ENCODE measurements at regions not wholly inside any gene's neighbourhood (a gene's known extent, or its start where the extent isn't known, plus 50 kb on each side); places are given as distances from the start of the nearest gene placed in this dataset.

DNA sequence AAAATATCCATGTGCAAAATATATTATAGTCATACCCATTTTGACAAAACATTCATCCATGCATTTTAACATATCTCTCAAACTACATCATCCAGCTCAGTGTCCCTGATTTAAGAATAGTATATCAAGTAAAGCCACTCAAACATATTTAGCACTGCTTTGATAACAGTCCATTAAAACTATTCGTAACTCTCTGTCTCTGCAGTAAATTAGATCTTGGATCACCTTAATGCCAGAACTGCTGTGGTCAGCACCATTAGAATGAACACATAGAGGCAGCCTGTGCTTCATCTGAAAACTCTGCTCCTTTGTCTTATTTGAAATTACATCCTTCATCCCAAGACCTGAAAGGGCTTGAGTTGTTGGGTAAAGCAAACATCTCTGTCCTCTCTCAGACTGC lies 234.0 kb downstream of the MBD2 start:
- Histone ChIP-seq H3K4me1 (ENCODE audit: insufficient read depth, low read length) (no peaks in the 10 kb centered on the region), H4K20me1 (ENCODE audit: control insufficient read depth, insufficient read depth, insufficient read length) (no peaks in the 10 kb centered on the region), H3K14ac (ENCODE audit: insufficient read depth, low read length) (no peak overlapping the region), H3K27me3 (ENCODE audit: insufficient read depth, low read length) (no peaks in the 10 kb centered on the region), H3K23ac (ENCODE audit: insufficient read length, low read depth, low read length) (no peak overlapping the region), H3K4ac (ENCODE audit: low read depth, low read length) (no peak overlapping the region), H3K56ac (ENCODE audit: insufficient read length, low read depth, low read length) (no peak overlapping the region), H2BK15ac (ENCODE audit: low read depth, low read length) (no peak overlapping the region), H3K9me3 (ENCODE audit: control insufficient read depth, low read depth, low read length) (no peaks in the 10 kb centered on the region), H2BK120ac (ENCODE audit: low read depth, low read length, poor library complexity, severe bottlenecking) (no peak overlapping the region), H2AFZ (ENCODE audit: low read length) (no peak overlapping the region), H3K4me2 (ENCODE audit: insufficient read depth, insufficient read length, low read length) (no peak overlapping the region), H4K5ac (ENCODE audit: insufficient read length, low read depth, low read length) (no peak overlapping the region), H3K79me1 (ENCODE audit: insufficient read depth, low read depth, low read length, poor library complexity, severe bottlenecking) (no peaks in the 10 kb centered on the region), H3K9ac (ENCODE audit: extremely low read depth, insufficient read length, low read length) (no peak overlapping the region), H2AK5ac (ENCODE audit: insufficient read length, low read length) (no peak overlapping the region), H2BK5ac (ENCODE audit: insufficient read length, low read length) (no peak overlapping the region), H3K18ac (ENCODE audit: insufficient read length, low read depth, low read length) (no peak overlapping the region), H3K23me2 (ENCODE audit: insufficient read length, low read depth, low read length, poor library complexity, severe bottlenecking) (no peaks in the 10 kb centered on the region), H4K8ac (replicated peaks; ENCODE audit: insufficient read length, low read depth, low read length) (no peak overlapping the region), H3K27ac (ENCODE audit: insufficient read length, low read depth, low read length) (no peak overlapping the region), H3K79me2 (ENCODE audit: insufficient read depth, low read length) (no peaks in the 10 kb centered on the region), H2BK20ac (ENCODE audit: low read depth, low read length, poor library complexity, severe bottlenecking) (no peak overlapping the region), H4K91ac (ENCODE audit: insufficient read length, low read depth, low read length) (no peak overlapping the region), H2BK12ac (ENCODE audit: insufficient read length, low read depth, low read length) (no peak overlapping the region), H3T11ph (ENCODE audit: low read length) (no peak overlapping the region)
- Mint-ChIP-seq H3K9me3 (no peaks in the 10 kb centered on the region), H3K27ac (no peak overlapping the region), H3K27me3 (ENCODE audit: low read depth) (no peaks in the 10 kb centered on the region), H3K4me1 (no peaks in the 10 kb centered on the region), H3K36me3 (ENCODE audit: insufficient read depth in 1 of 3, low read depth in 3 of 3) (no peaks in the 10 kb centered on the region), H3K4me3 (no peak overlapping the region)
- DNase-seq = no peak
- TF ChIP-seq, protein P1, sequence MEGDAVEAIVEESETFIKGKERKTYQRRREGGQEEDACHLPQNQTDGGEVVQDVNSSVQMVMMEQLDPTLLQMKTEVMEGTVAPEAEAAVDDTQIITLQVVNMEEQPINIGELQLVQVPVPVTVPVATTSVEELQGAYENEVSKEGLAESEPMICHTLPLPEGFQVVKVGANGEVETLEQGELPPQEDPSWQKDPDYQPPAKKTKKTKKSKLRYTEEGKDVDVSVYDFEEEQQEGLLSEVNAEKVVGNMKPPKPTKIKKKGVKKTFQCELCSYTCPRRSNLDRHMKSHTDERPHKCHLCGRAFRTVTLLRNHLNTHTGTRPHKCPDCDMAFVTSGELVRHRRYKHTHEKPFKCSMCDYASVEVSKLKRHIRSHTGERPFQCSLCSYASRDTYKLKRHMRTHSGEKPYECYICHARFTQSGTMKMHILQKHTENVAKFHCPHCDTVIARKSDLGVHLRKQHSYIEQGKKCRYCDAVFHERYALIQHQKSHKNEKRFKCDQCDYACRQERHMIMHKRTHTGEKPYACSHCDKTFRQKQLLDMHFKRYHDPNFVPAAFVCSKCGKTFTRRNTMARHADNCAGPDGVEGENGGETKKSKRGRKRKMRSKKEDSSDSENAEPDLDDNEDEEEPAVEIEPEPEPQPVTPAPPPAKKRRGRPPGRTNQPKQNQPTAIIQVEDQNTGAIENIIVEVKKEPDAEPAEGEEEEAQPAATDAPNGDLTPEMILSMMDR (conservative IDR thresholded peaks at IDR 0.05) = no peak
- no CpG with 5 or more reads among the region's 1 CpG for WGBS (ENCODE audit: extremely low coverage, insufficient read length, low lambda C conversion rate)

Data from H9 (cell line).